Fibroblast of mammary gland (primary cell): ENCODE measurements at regions not wholly inside any gene's neighbourhood (a gene's known extent, or its start where the extent isn't known, plus 50 kb on each side); places are given as distances from the start of the nearest gene placed in this dataset.

ENCODE experiments used
- DNase-seq: peaks from one replicate; pipeline ENCODE4 v3.0.0-alpha.2; 2010; ENCODE audit warnings: low read depth
- H3K4me3 ChIP-seq: 2 replicates; pipeline ENCODE4 v1.5.1; 2011; ENCODE audit warnings: low read depth, mild to moderate bottlenecking, low read length, moderate library complexity; ENCODE audit not compliant: control insufficient read depth
- TF ChIP-seq, protein P1 (sequence below): conservative IDR thresholded peaks from 2 replicates; pipeline ENCODE4 v1.5.1; 2011; ENCODE audit warnings: low read depth, low read length, inconsistent platforms; ENCODE audit not compliant: control insufficient read depth, insufficient read depth

DNA sequence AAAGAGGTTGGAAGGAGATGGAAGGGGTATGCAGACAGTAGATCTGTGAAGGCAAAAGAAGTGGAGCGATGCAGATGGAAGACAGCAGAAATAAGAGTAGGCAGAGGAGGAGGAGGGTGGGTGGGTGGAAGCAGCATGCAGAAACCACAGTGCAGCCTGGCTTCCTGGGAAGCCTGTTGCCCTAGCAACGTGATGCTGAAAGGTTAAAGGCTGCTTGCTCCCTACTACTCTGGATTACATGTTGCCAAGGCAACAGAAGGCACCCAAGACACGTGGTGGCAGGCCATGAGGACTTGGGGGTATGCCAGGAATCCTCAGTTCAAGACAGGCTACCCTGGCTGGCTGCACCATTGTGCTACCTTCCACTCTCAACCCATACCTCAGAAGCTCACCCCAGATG is 129.6 kb downstream of the GRIN2B start:
- DNase-seq: no peak
- TF ChIP-seq, protein P1, sequence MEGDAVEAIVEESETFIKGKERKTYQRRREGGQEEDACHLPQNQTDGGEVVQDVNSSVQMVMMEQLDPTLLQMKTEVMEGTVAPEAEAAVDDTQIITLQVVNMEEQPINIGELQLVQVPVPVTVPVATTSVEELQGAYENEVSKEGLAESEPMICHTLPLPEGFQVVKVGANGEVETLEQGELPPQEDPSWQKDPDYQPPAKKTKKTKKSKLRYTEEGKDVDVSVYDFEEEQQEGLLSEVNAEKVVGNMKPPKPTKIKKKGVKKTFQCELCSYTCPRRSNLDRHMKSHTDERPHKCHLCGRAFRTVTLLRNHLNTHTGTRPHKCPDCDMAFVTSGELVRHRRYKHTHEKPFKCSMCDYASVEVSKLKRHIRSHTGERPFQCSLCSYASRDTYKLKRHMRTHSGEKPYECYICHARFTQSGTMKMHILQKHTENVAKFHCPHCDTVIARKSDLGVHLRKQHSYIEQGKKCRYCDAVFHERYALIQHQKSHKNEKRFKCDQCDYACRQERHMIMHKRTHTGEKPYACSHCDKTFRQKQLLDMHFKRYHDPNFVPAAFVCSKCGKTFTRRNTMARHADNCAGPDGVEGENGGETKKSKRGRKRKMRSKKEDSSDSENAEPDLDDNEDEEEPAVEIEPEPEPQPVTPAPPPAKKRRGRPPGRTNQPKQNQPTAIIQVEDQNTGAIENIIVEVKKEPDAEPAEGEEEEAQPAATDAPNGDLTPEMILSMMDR: no peak
- H3K4me3 ChIP-seq: no peak overlapping the region

DNA sequence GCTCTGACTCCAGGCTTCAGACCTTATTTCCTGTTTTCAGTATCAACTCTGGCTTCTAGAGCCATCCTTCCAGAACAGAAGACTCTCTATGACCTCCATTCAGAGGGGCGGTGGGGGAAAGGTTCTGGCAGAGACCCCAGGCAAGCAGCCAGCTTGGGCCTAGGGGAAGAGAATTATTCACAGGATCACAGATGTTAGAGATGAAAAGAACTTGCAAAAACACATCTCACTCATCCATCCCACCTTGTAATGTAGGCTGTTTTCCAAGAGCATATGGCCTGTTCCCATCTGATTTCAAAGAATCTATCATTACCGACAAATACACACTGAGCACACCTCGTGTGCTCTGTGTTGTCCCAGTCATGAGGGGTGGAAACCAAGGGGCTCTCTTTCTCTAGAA is 131.9 kb downstream of the GRIN2B start:
- TF ChIP-seq, protein P1: no peak
- no peak overlapping the region for H3K4me3 ChIP-seq
- no peak for DNase-seq

DNA sequence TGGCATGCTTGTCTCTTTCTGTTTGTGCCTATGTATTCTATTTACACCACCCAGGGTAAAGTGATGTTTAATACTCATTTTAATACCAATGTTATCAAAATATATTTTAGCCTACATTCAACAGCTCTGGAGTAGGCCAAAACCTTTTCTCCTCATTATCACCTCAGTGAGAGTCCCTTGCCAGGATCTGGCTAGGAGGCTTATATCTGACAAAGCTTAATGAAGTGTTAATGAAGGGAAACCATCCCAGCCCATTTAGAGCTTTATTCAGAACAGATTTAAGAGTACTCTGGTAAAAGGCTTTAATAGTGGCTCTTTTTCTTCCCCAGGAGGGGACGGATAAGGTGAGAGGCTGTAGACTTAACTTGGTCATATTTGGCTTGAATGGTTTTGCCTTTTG is 137.6 kb downstream of the GRIN2B start:
- TF ChIP-seq, protein P1: no peak
- no peak overlapping the region for H3K4me3 ChIP-seq
- DNase-seq: no peak

DNA sequence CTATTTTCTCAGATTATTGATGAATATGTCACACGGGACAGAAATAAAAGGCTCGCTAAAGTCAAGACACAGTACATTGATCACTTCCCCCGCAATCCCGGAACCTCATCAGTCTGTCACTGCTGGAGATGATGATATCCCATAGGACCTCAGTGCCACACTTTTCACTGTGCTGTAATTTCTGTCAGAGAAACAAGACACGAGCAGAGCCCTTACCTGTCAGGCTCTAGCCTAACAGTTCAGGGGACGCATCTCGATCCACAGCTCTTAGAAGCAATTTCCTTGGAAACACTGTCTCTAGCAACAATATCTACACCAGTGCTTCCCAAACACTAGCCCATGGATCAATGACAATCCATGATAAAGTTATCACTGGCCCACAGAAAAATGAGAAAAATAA is 140.0 kb downstream of the GRIN2B start:
- TF ChIP-seq, protein P1: no peak
- no peak for DNase-seq
- no peak overlapping the region for H3K4me3 ChIP-seq

DNA sequence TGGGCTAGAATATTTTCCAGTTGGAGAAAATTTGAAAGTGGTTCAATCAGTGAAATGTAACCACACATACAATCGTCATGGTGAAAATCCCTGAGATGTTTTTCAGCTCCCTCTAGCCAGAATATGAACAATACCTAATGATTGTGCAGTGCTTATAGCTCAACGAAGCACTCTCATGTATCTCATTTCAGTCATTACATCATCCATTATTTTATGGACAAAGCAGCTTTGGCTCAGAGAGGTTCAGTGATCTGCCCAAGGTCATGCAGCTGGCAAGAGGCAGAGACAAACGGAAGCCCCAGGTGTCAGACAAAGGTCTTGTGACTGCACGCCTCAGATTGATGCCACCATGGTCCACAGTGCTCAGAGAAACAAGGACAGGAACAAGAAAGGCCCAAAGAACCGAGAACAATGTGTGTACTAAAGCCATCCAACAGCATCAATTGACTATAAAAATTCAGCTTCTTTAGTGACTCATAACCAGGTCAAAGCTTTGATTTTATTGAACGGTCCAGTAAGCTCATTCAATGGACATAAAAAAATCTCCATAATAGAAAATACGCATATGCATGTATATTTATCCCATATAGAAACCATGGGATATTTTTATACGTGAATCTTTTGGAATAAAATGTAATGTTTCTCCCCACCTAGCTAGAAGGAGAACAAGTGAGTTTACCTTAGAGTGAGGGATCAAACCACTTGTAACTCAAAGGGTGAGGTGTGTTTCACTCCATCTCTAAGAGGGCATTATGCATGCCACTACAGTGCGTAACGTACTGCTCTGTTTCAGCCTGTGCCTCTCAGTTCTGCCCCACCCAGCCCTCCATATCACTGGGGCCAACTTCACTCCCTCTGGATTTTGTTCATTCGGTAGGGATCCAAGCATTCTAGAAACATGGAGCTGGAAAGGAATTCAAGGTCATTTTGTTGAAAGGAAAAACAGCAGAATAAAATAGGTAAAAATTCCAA is 141.8 kb downstream of the GRIN2B start:
- DNase-seq: no peak
- H3K4me3 ChIP-seq: no peak overlapping the region
- TF ChIP-seq, protein P1: no peak

DNA sequence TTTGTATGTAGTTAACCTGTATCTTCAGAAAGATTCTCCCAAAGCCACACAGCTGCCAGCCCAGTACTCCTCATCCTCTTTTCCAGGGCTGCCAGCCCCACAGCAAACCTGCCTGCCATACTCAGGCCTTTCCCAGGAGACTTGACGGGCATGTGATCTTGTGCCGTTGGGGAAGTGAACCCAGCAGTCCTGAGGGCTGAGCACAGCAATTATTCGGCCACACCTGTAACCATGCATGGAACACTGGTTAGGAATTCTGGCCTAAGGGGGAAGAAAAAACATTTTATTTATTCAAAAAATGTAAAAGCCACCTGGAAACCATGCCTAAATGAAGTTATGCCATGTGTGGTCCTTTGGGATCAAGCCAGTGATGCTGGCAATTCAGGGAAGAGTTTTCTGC is 145.3 kb downstream of the GRIN2B start:
- TF ChIP-seq, protein P1: no peak
- DNase-seq: no peak
- H3K4me3 ChIP-seq: no peak overlapping the region
